WERI-Rb-1 (cell line): ENCODE measurements at regions not wholly inside any gene's neighbourhood (a gene's known extent, or its start where the extent isn't known, plus 50 kb on each side); places are given as distances from the start of the nearest gene placed in this dataset.

ENCODE experiments used
- DNase-seq: peaks from one replicate; pipeline ENCODE4 v3.0.0-alpha.2; 2020
- H3K27ac ChIP-seq: fragments of 250-450 bp; sonication (Bioruptor Pico); 2 replicates; pipeline ENCODE4 v1.5.1; 2020; ENCODE audit warnings: mild to moderate bottlenecking, moderate library complexity
- H3K27me3 ChIP-seq: fragments of 250-450 bp; sonication (Bioruptor Pico); 2 replicates; pipeline ENCODE4 v1.5.1; 2021; ENCODE audit warnings: mild to moderate bottlenecking, low read depth, moderate library complexity; ENCODE audit not compliant: insufficient read depth, severe bottlenecking
- H3K36me3 ChIP-seq: fragments of 250-450 bp; sonication (Bioruptor Pico); 2 replicates; pipeline ENCODE4 v1.5.1; 2020; ENCODE audit warnings: mild to moderate bottlenecking, moderate library complexity
- H3K4me3 ChIP-seq: 2 replicates; pipeline ENCODE4 v1.5.1; 2011; ENCODE audit warnings: low read depth, mild to moderate bottlenecking, control low read depth, low read length
- H3K9me3 ChIP-seq: fragments of 250-450 bp; sonication (Bioruptor Pico); 2 replicates; pipeline ENCODE4 v1.5.1; 2021; ENCODE audit warnings: mild to moderate bottlenecking, moderate library complexity; ENCODE audit not compliant: severe bottlenecking
- CTCF ChIP-seq: IDR thresholded peaks from 2 replicates; pipeline ENCODE4 v1.5.1; 2011; ENCODE audit warnings: low read depth, mild to moderate bottlenecking, control low read depth, inconsistent platforms, low read length

GRCh38 chr5:162703914-162704313 is 636.3 kb downstream of the GABRG2 start:
- Histone ChIP-seq H3K36me3 (no peaks in the 10 kb centered on the region), H3K27ac (no peak overlapping the region), H3K27me3 (peaks cover 45% of the 10 kb centered on the region), H3K4me3 (no peak overlapping the region), H3K9me3 (no peaks in the 10 kb centered on the region)
- DNase-seq, result no peak
- no peak for TF ChIP-seq CTCF

GRCh38 chr5:162711244-162711643 is 643.7 kb downstream of the GABRG2 start:
- no peak overlapping the region for H3K27ac ChIP-seq
- no peak for TF ChIP-seq CTCF
- DNase-seq, result no peak

GRCh38 chr5:162719720-162720119 is 652.1 kb downstream of the GABRG2 start:
- H3K4me3 ChIP-seq, result no peak overlapping the region
- no peak for DNase-seq
- no peaks in the 10 kb centered on the region for H3K36me3 ChIP-seq
- no peaks in the 10 kb centered on the region for H3K9me3 ChIP-seq
- no peak overlapping the region for H3K27ac ChIP-seq
- TF ChIP-seq CTCF, result no peak
- peaks cover 24% of the 10 kb centered on the region for H3K27me3 ChIP-seq

More at GRCh38 chr5:162711244-162711643, 643.7 kb downstream of the GABRG2 start:
- Histone ChIP-seq H3K4me3 (no peak overlapping the region), H3K36me3 (no peaks in the 10 kb centered on the region), H3K27me3 (peaks cover 16% of the 10 kb centered on the region), H3K9me3 (no peaks in the 10 kb centered on the region)

- Histone ChIP-seq H3K27me3 (peaks cover 24% of the 10 kb centered on the region), H3K4me3 (no peak overlapping the region), H3K36me3 (no peaks in the 10 kb centered on the region), H3K27ac (no peak overlapping the region), H3K9me3 (no peaks in the 10 kb centered on the region)
- TF ChIP-seq CTCF, result no peak
- DNase-seq, result no peak
These were observed 653.6 kb downstream of the GABRG2 start for GRCh38 chr5:162721125-162721524.

GRCh38 chr5:162752612-162753011 is 684.8 kb upstream of the CCNG1 start:
- Histone ChIP-seq H3K27ac (no peak overlapping the region), H3K9me3 (no peaks in the 10 kb centered on the region), H3K4me3 (no peak overlapping the region), H3K27me3 (peaks cover 51% of the 10 kb centered on the region), H3K36me3 (no peaks in the 10 kb centered on the region)
- TF ChIP-seq CTCF, result no peak
- DNase-seq, result no peak

GRCh38 chr5:162762119-162762518 is 675.3 kb upstream of the CCNG1 start:
- no peak overlapping the region for H3K4me3 ChIP-seq
- peaks cover 61% of the 10 kb centered on the region for H3K27me3 ChIP-seq
- no peak for DNase-seq
- TF ChIP-seq CTCF, result no peak
- no peaks in the 10 kb centered on the region for H3K36me3 ChIP-seq
- no peak overlapping the region for H3K27ac ChIP-seq
- no peaks in the 10 kb centered on the region for H3K9me3 ChIP-seq
